Activated CD4-positive, alpha-beta T cell treated with anti-CD3 and anti-CD28 coated beads for 36 hours (primary cell): ENCODE measurements at regions not wholly inside any gene's neighbourhood (a gene's known extent, or its start where the extent isn't known, plus 50 kb on each side); places are given as distances from the start of the nearest gene placed in this dataset.

ENCODE experiments used
- ATAC-seq: fragments of 200-7000 bp; cut with Tn5 transposase; one replicate; pipeline ENCODE4 v1.10.0; 2021; ENCODE audit warnings: mild to moderate bottlenecking, moderate library complexity
- CTCF ChIA-PET: fragments of 350-600 bp; sonication (Branson Sonifier 250); formaldehyde crosslinking; loops from one replicate; lab custom pipeline; 2021; ENCODE audit warnings: antibody characterized with exemption; lab: Charles Lee
- POLR2A ChIA-PET: fragments of 350-600 bp; sonication (Branson Sonifier 250); formaldehyde crosslinking; loops from one replicate; lab custom pipeline; 2021; ENCODE audit warnings: antibody characterized with exemption, inconsistent platforms; lab: Charles Lee
- DNase-seq: peaks from one replicate; pipeline ENCODE4 v3.0.0-alpha.2; 2020
- H3K27ac Mint-ChIP-seq: one replicate; pipeline ENCODE4 v1.8.0; 2021; ENCODE audit warnings: mixed read lengths
- H3K27me3 Mint-ChIP-seq: one replicate; pipeline ENCODE4 v1.8.0; 2021; ENCODE audit warnings: mixed read lengths
- H3K36me3 Mint-ChIP-seq: one replicate; pipeline ENCODE4 v1.8.0; 2021; ENCODE audit warnings: low read depth, mixed read lengths
- H3K4me1 Mint-ChIP-seq: one replicate; pipeline ENCODE4 v1.8.0; 2021; ENCODE audit warnings: mixed read lengths
- H3K4me3 Mint-ChIP-seq: one replicate; pipeline ENCODE4 v1.8.0; 2021; ENCODE audit warnings: mild to moderate bottlenecking, moderate library complexity, mixed read lengths
- H3K9me3 Mint-ChIP-seq: one replicate; pipeline ENCODE4 v1.8.0; 2021; ENCODE audit warnings: low read depth, mixed read lengths
- intact Hi-C, 2 experiments: fragments of 100-400 bp; cut with DNase I in 1 of 2; cut with micrococcal nuclease in 1 of 2; formaldehyde crosslinking; loops; one replicate each; pipeline versions ENCODE4 v1.14.2 to v1.15.1; 2022 to 2024; cut with DNase I, micrococcal nuclease

DNA sequence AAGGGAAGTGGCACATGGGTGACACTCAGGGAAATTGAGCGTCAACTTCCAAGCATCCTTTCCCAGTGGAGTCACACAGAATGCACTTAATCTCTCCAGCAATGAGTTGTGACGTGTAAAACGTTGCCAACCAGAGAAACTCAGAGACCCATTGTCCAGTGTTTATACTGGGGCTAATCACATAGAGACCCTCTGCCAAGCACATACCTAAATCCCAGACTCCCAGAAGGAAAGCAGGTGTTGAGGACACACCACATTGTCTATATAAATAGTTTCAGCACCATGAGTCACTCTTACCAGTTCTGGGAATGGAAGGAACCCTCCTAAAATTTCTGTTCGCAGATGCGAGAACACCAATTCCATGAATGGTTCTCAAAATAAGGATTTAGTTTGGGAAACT lies 76.4 kb upstream of the BET1 start:
- no peaks in the 10 kb centered on the region for H3K4me1 Mint-ChIP-seq
- ChIA-PET CTCF (no interaction called here), POLR2A (interaction anchor here (0.7 kb wide), 1 partner anchor 1632 kb away, joined by 6 read pairs; no protein-coding TSS in a partner anchor)
- H3K9me3 Mint-ChIP-seq, result no peaks in the 10 kb centered on the region
- no peak for DNase-seq
- peaks cover 17% of the 10 kb centered on the region for H3K27me3 Mint-ChIP-seq
- intact Hi-C loops, result loop anchor here in 1 of 2 experiments (10.0 kb wide), 2 partner anchors 314 to 636 kb away; partner anchors contain the start of gene COL1A2
- no peaks in the 10 kb centered on the region for H3K36me3 Mint-ChIP-seq
- no peak overlapping the region for H3K27ac Mint-ChIP-seq
- H3K4me3 Mint-ChIP-seq, result no peak overlapping the region
- ATAC-seq, result no peak

DNA sequence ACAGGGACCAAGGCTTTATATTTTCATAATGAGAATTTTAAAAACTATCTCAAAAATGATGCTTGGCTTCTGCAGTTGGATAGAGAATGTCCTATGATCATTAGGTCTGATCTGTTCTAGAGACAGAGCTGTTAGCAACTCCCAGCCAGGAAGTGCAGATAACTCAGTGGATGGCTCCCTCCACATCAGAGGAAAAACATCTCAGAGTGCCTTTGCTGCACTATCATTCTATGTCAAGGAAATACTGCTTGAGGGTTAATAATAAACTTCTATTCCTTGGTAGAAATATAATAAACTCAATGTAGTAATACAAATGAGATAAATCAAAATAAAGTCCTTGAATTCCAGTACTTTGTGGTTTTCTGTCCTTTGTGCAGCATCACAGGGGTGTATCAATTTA lies 78.0 kb upstream of the BET1 start:
- H3K4me3 Mint-ChIP-seq, result no peak overlapping the region
- no peaks in the 10 kb centered on the region for H3K9me3 Mint-ChIP-seq
- ATAC-seq (no peak), DNase-seq (no peak)
- H3K4me1 Mint-ChIP-seq, result no peaks in the 10 kb centered on the region
- H3K27ac Mint-ChIP-seq, result no peak overlapping the region
- POLR2A ChIA-PET, result no interaction called here
- intact Hi-C loops, result loop anchor here in 1 of 2 experiments (10.0 kb wide), 2 partner anchors 313 to 637 kb away; partner anchors contain the start of gene COL1A2
- CTCF ChIA-PET, result interaction anchor here (0.6 to 1.4 kb wide), 3 partner anchors 15 to 594 kb away, joined by 3 to 5 read pairs (median 3); no protein-coding TSS in a partner anchor
- H3K36me3 Mint-ChIP-seq, result no peaks in the 10 kb centered on the region
- H3K27me3 Mint-ChIP-seq, result peaks cover 17% of the 10 kb centered on the region

DNA sequence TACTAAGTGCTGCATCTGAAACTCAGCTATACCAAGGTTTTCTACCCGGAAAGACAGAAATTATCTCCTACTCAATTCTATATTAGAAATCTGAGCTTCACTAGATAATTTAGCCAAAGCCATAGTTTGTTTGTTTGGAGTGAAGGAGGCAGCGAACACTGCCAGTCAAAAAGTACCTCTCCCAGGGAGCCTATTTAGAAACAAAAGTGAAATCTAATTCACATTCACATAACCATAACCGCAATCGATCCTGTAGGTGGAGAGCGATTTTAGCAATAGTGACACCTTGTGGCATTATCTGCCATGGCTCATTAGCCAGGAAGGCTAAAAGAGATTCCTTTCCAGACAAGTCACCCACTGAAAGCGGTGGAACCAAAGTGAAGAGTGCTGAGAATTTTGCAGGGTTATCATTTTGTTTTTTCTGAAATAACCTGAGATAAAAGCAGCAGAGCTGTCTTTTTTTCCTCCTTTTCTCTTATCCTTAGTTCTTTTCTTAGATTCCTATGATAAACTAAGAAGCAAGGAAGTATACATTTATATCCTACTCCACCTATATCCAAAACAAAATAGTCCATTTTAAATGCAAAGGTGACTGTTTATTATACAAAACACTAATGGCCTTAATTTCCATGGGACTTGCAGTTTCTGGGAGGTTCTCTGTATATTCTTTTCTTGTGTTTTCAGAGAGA lies 83.7 kb upstream of the BET1 start:
- H3K27me3 Mint-ChIP-seq, result peaks cover 22% of the 10 kb centered on the region
- peak; percentile 89 for ATAC-seq
- ChIA-PET CTCF (interaction anchor here (0.6 to 1.8 kb wide), 13 partner anchors 11 to 1252 kb away, joined by 3 to 7 read pairs (median 4); no protein-coding TSS in a partner anchor), POLR2A (no interaction called here)
- H3K4me3 Mint-ChIP-seq, result peak overlapping the region; percentile 29
- H3K36me3 Mint-ChIP-seq, result no peaks in the 10 kb centered on the region
- intact Hi-C loops, result loop anchor here (1.0 to 10.0 kb wide), 10 partner anchors 81 to 843 kb away; partner anchors contain the start of genes BET1 (in 1 of the 2) and COL1A2 (in 1 of the 2)
- peaks cover 10% of the 10 kb centered on the region for H3K4me1 Mint-ChIP-seq
- H3K27ac Mint-ChIP-seq, result no peak overlapping the region
- DNase-seq, result peak; percentile 60
- H3K9me3 Mint-ChIP-seq, result no peaks in the 10 kb centered on the region

- POLR2A ChIA-PET, result no interaction called here
- DNase-seq (no peak), ATAC-seq (peak; percentile 16)
- intact Hi-C loops, result loop anchor here (1.0 to 10.0 kb wide), 7 partner anchors 81 to 841 kb away; partner anchors contain the start of gene COL1A2 (in 1 of the 2)
- Mint-ChIP-seq H3K4me1 (peaks cover 10% of the 10 kb centered on the region), H3K27ac (no peak overlapping the region), H3K36me3 (no peaks in the 10 kb centered on the region), H3K4me3 (no peak overlapping the region), H3K9me3 (no peaks in the 10 kb centered on the region), H3K27me3 (peaks cover 22% of the 10 kb centered on the region)
- CTCF ChIA-PET, result interaction anchor here (0.6 to 1.6 kb wide), 4 partner anchors 12 to 512 kb away, joined by 3 to 7 read pairs (median 4); no protein-coding TSS in a partner anchor
These were observed 84.4 kb upstream of the BET1 start for GRCh38 chr7:94088560-94088959.

DNA sequence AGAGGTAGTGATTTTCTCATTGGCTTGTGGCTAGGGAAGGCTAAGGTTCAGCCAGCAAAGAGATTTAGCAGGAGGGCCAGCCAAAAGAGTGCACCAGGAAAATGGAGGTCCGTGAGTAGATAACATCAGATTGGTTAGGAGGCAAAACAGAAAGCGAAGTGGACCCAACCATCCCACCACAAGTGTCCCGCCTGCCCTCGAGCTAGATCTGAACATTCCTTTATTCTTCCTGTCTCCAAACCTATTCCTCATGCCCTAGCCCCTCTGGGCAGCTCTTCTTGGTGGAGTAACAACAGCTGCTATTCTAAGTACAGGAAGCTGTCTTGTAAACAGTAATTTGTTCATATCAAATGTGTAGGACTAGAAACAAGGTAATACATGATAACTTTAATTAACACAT lies 85.7 kb upstream of the BET1 start:
- ATAC-seq, result no peak
- H3K36me3 Mint-ChIP-seq, result no peaks in the 10 kb centered on the region
- DNase-seq, result no peak
- H3K27ac Mint-ChIP-seq, result no peak overlapping the region
- H3K27me3 Mint-ChIP-seq, result peaks cover 19% of the 10 kb centered on the region
- no peak overlapping the region for H3K4me3 Mint-ChIP-seq
- intact Hi-C loops, result loop anchor here (5.0 to 10.0 kb wide), 6 partner anchors 83 to 843 kb away; partner anchors contain the start of gene COL1A2 (in 1 of the 2)
- ChIA-PET CTCF (interaction anchor here (0.7 kb wide), 1 partner anchor 299 kb away, joined by 3 read pairs; no protein-coding TSS in a partner anchor), POLR2A (no interaction called here)
- peaks cover 10% of the 10 kb centered on the region for H3K4me1 Mint-ChIP-seq
- no peaks in the 10 kb centered on the region for H3K9me3 Mint-ChIP-seq

- H3K4me1 Mint-ChIP-seq, result peaks cover 5% of the 10 kb centered on the region
- intact Hi-C loops, result loop anchor here in 1 of 2 experiments (2.0 kb wide), 1 partner anchor 20 kb away; no protein-coding TSS in a partner anchor
- no peak for ATAC-seq
- no peak overlapping the region for H3K4me3 Mint-ChIP-seq
- no peaks in the 10 kb centered on the region for H3K9me3 Mint-ChIP-seq
- H3K36me3 Mint-ChIP-seq, result no peaks in the 10 kb centered on the region
- peaks cover 19% of the 10 kb centered on the region for H3K27me3 Mint-ChIP-seq
- POLR2A ChIA-PET, result no interaction called here
- no peak for DNase-seq
- CTCF ChIA-PET, result no interaction called here
- no peak overlapping the region for H3K27ac Mint-ChIP-seq
These were observed 88.8 kb upstream of the BET1 start for GRCh38 chr7:94092980-94093379.

GRCh38 chr7:94094298-94094697 lies 90.1 kb upstream of the BET1 start:
- Mint-ChIP-seq H3K36me3 (no peaks in the 10 kb centered on the region), H3K4me1 (no peaks in the 10 kb centered on the region), H3K4me3 (no peak overlapping the region), H3K27ac (no peak overlapping the region), H3K9me3 (no peaks in the 10 kb centered on the region), H3K27me3 (peaks cover 8% of the 10 kb centered on the region)
- ChIA-PET CTCF (no interaction called here), POLR2A (no interaction called here)
- DNase-seq (no peak), ATAC-seq (no peak)
- intact Hi-C loops, result no loop called here

- no peaks in the 10 kb centered on the region for H3K9me3 Mint-ChIP-seq
- peaks cover 4% of the 10 kb centered on the region for H3K27me3 Mint-ChIP-seq
- DNase-seq (no peak), ATAC-seq (no peak)
- ChIA-PET CTCF (no interaction called here), POLR2A (no interaction called here)
- H3K4me1 Mint-ChIP-seq, result no peaks in the 10 kb centered on the region
- H3K36me3 Mint-ChIP-seq, result no peaks in the 10 kb centered on the region
- no peak overlapping the region for H3K27ac Mint-ChIP-seq
- H3K4me3 Mint-ChIP-seq, result no peak overlapping the region
- intact Hi-C loops, result no loop called here
These were observed 91.3 kb upstream of the BET1 start for GRCh38 chr7:94095316-94096009.

DNA sequence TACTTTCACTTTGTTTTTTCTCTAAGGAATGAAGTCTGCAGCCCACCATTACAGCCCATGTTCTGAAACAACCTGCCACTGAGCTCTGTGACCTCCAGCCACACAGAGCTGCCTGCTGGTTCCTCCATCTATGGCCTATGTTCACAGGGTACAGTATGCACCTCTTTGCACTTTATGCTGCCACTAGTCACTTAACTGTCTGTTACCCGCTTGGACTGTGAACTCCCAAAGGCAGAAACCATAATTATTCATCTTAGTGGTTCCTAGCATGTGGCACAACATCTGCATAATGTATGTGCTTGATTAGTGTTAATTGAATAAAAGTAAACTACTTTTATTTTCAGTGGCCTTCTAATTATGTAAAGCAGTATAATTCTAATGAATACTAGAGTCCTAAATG lies 95.5 kb upstream of the BET1 start:
- ATAC-seq, result no peak
- Mint-ChIP-seq H3K27me3 (no peaks in the 10 kb centered on the region), H3K27ac (no peak overlapping the region), H3K4me3 (no peak overlapping the region), H3K4me1 (no peaks in the 10 kb centered on the region), H3K9me3 (no peaks in the 10 kb centered on the region), H3K36me3 (no peaks in the 10 kb centered on the region)
- intact Hi-C loops, result no loop called here
- no peak for DNase-seq
- ChIA-PET POLR2A (no interaction called here), CTCF (no interaction called here)

DNA sequence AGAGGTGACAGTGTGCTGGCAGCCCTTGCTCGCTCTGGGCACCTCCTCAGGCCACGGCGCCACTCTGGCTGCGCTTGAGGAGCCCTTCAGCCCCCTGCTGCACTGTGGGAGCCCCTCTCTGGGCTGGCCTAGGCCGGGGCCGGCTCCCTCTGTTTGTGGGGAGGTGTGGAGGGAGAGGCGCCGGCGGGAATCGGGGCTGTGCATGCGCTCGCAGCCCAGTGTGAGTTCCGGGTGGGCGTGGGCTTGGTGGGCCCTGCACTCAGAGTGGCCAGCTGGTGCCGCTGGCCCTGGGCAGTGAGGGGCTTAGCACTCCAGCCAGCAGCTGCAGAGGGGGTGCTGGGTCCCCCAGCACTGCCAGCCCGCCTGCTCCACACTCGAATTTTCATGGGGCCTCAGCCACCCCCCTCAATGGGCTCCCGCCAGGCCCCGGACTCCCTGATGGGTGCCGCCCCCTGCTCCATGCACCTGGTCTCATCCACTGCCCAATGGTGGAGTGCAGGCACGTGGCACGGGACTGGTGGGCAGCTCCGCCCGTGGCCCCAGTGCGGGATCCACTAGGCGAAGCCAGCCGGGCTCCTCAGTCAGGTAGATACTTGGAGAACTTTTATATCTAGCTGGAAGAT lies 96.7 kb upstream of the BET1 start:
- intact Hi-C loops, result no loop called here
- Mint-ChIP-seq H3K4me1 (no peaks in the 10 kb centered on the region), H3K4me3 (no peak overlapping the region), H3K9me3 (no peaks in the 10 kb centered on the region), H3K27ac (no peak overlapping the region), H3K27me3 (no peaks in the 10 kb centered on the region), H3K36me3 (no peaks in the 10 kb centered on the region)
- no peak for ATAC-seq
- DNase-seq, result no peak
- CTCF ChIA-PET, result no interaction called here
- POLR2A ChIA-PET, result no interaction called here

- no peaks in the 10 kb centered on the region for H3K27me3 Mint-ChIP-seq
- ATAC-seq (no peak), DNase-seq (no peak)
- H3K4me3 Mint-ChIP-seq, result no peak overlapping the region
- POLR2A ChIA-PET, result no interaction called here
- H3K9me3 Mint-ChIP-seq, result no peaks in the 10 kb centered on the region
- H3K27ac Mint-ChIP-seq, result no peak overlapping the region
- H3K36me3 Mint-ChIP-seq, result no peaks in the 10 kb centered on the region
- intact Hi-C loops, result no loop called here
- CTCF ChIA-PET, result no interaction called here
- H3K4me1 Mint-ChIP-seq, result no peaks in the 10 kb centered on the region
These were observed 100.1 kb upstream of the BET1 start for GRCh38 chr7:94104301-94104700.
